Urothelium cell line (cell line): ENCODE measurements at regions not wholly inside any gene's neighbourhood (a gene's known extent, or its start where the extent isn't known, plus 50 kb on each side); places are given as distances from the start of the nearest gene placed in this dataset.
A peak's percentile ranks its signal among the peaks of the same experiment; 100 is the strongest.

Experiments used
- DNase-seq: peaks from one replicate; pipeline ENCODE4 v3.0.0; 2011; ENCODE audit warnings: low spot score, mixed read lengths
- FAIRE-seq: peaks from 2 replicates; lab custom pipeline; 2011; peaks lifted over from hg19 to GRCh38; lab: Jason Lieb, UNC

- DNase-seq (peak; percentile 54), FAIRE-seq (no peak)
Measured at GRCh38 chr4:96649536-96649935, 809.6 kb downstream of the PDHA2 start.

GRCh38 chr4:96652158-96652557 is 812.3 kb downstream of the PDHA2 start:
- FAIRE-seq: no peak
- DNase-seq: no peak

GRCh38 chr4:96652821-96653220 is 812.9 kb downstream of the PDHA2 start:
- FAIRE-seq: no peak
- DNase-seq: no peak

GRCh38 chr4:96654045-96654444 is 814.2 kb downstream of the PDHA2 start:
- no peak for DNase-seq
- FAIRE-seq: no peak

- FAIRE-seq: no peak
Measured at GRCh38 chr4:96670381-96670780, 830.5 kb downstream of the PDHA2 start.

GRCh38 chr4:96675416-96675815 is 835.5 kb downstream of the PDHA2 start:
- FAIRE-seq (no peak), DNase-seq (no peak)

More at GRCh38 chr4:96670381-96670780, 830.5 kb downstream of the PDHA2 start:
- DNase-seq: no peak

- no peak for DNase-seq
- no peak for FAIRE-seq
Measured at GRCh38 chr4:96675896-96676295, 836.0 kb downstream of the PDHA2 start.

GRCh38 chr4:96676754-96677435 is 837.0 kb downstream of the PDHA2 start:
- FAIRE-seq (no peak), DNase-seq (no peak)

GRCh38 chr4:96677499-96677898 is 837.6 kb downstream of the PDHA2 start:
- FAIRE-seq: no peak
- DNase-seq: no peak

- FAIRE-seq (no peak), DNase-seq (no peak)
Measured at GRCh38 chr4:96681218-96681617, 841.3 kb downstream of the PDHA2 start.

GRCh38 chr4:96685691-96686090 is 845.8 kb downstream of the PDHA2 start:
- no peak for FAIRE-seq

GRCh38 chr4:96691521-96691920 is 851.6 kb downstream of the PDHA2 start:
- DNase-seq: no peak
- FAIRE-seq: no peak

More at GRCh38 chr4:96685691-96686090, 845.8 kb downstream of the PDHA2 start:
- no peak for DNase-seq

GRCh38 chr4:96698831-96699230 is 858.9 kb downstream of the PDHA2 start:
- FAIRE-seq (no peak), DNase-seq (no peak)

GRCh38 chr4:96703265-96703664 is 863.4 kb downstream of the PDHA2 start:
- peak; percentile 23 for FAIRE-seq
- DNase-seq: no peak

GRCh38 chr4:96708766-96709165 is 868.9 kb downstream of the PDHA2 start:
- DNase-seq: no peak
- FAIRE-seq: no peak

- FAIRE-seq: no peak
- no peak for DNase-seq
Measured at GRCh38 chr4:96713271-96713850, 873.5 kb downstream of the PDHA2 start.

GRCh38 chr4:96729641-96730040 is 889.7 kb downstream of the PDHA2 start:
- DNase-seq (no peak), FAIRE-seq (no peak)

GRCh38 chr4:96730432-96730831 is 890.5 kb downstream of the PDHA2 start:
- no peak for FAIRE-seq
- no peak for DNase-seq

- FAIRE-seq (no peak), DNase-seq (peak; percentile 67)
Measured at GRCh38 chr4:96736352-96736889, 896.5 kb downstream of the PDHA2 start.

- FAIRE-seq (no peak), DNase-seq (no peak)
Measured at GRCh38 chr4:96739101-96739500, 899.2 kb downstream of the PDHA2 start.

GRCh38 chr4:96742332-96743014 is 902.6 kb downstream of the PDHA2 start:
- no peak for DNase-seq
- no peak for FAIRE-seq

- DNase-seq: no peak
- FAIRE-seq: no peak
Measured at GRCh38 chr4:96744676-96745075, 904.8 kb downstream of the PDHA2 start.
